RCC 7860 (cell line): ENCODE measurements at regions not wholly inside any gene's neighbourhood (a gene's known extent, or its start where the extent isn't known, plus 50 kb on each side); places are given as distances from the start of the nearest gene placed in this dataset.
"Not testable (repeated sequence)": the region's sequence is repeated elsewhere in the genome, so short reads cannot be mapped to it uniquely, and the experiment has no call there.

Experiments used
- DNase-seq: peaks from one replicate; pipeline ENCODE4 v3.0.0-alpha.2; 2015; ENCODE audit warnings: low spot score
- FAIRE-seq: peaks from 2 replicates; lab custom pipeline; 2012; peaks lifted over from hg19 to GRCh38; lab: Jason Lieb, UNC

DNA sequence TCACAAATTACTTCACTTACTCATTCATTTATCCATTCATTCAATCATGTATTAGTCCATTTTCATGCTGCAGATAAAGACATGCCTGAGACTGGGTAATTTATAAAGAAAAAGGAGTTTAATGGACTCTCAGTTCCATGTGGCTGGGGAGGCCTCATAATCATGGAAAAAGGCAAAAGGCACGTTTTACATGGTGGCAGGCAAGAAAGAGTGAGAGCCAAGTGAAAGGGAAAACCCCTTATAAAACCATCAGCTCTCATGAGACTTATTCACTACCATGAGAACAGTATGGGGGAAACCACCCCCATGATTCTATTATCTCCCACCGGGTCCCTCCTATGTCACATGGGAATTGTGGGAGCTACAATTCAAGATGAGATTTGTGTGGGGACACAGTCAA is 452.0 kb downstream of the MIAT start:
- not testable (repeated sequence) for FAIRE-seq, DNase-seq

GRCh38 chr22:27110665-27111451 is 453.5 kb downstream of the MIAT start:
- FAIRE-seq (peak; percentile 94), DNase-seq (peak; percentile 96)

- DNase-seq: peak; percentile 36
- FAIRE-seq: peak; percentile 22
Observed at GRCh38 chr22:27111796-27112672, 454.6 kb downstream of the MIAT start.

DNA sequence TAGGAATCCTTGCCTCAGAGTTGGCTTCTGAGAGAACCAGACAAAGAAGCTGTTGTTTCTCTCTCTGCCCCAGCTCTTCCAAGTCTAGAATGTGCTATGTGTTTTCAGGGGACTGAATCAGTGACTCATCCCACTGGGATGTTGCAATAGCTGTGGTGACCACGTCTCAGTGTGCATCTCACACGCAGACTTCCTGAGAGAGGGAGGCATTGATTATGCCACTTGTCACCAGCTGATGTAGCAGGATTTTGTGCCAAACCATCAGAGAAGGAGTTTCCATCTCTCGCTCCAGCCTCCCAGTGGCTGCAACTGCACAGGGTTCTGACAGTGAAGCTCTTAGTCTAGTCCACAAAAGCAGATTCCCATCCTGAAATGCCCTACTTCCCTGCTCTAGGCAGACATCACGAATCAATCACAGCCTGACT is 455.8 kb downstream of the MIAT start:
- peak; percentile 97 for FAIRE-seq
- DNase-seq: peak; percentile 99

- no peak for DNase-seq
Observed at GRCh38 chr22:27113641-27114040, 456.3 kb downstream of the MIAT start.

GRCh38 chr22:27114186-27114585 is 456.8 kb downstream of the MIAT start:
- DNase-seq (no peak), FAIRE-seq (no peak)

More at GRCh38 chr22:27113641-27114040, 456.3 kb downstream of the MIAT start:
- FAIRE-seq: no peak

GRCh38 chr22:27115410-27115809 is 458.0 kb downstream of the MIAT start:
- no peak for FAIRE-seq
- no peak for DNase-seq

DNA sequence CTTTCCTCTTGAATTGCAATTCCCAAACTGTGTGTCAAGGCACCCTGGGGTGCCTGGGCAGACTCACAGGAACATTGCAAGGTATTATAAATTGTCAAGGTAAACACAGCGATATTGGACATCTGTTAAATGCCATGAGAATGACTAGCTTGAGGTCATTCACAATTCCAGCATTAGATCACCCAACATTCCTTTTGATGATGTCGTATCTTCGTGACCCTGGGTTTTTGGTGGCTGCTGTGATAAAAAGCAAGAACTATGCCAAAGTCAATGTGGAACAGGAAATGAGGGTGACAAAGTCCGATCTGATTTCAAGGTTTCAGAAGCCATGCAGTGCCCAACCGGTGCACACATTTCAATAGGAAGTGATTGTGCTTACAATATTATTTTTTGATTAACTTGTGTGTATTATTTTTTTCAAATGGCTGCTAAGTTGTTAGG is 458.4 kb downstream of the MIAT start:
- FAIRE-seq: peak; percentile 99

DNA sequence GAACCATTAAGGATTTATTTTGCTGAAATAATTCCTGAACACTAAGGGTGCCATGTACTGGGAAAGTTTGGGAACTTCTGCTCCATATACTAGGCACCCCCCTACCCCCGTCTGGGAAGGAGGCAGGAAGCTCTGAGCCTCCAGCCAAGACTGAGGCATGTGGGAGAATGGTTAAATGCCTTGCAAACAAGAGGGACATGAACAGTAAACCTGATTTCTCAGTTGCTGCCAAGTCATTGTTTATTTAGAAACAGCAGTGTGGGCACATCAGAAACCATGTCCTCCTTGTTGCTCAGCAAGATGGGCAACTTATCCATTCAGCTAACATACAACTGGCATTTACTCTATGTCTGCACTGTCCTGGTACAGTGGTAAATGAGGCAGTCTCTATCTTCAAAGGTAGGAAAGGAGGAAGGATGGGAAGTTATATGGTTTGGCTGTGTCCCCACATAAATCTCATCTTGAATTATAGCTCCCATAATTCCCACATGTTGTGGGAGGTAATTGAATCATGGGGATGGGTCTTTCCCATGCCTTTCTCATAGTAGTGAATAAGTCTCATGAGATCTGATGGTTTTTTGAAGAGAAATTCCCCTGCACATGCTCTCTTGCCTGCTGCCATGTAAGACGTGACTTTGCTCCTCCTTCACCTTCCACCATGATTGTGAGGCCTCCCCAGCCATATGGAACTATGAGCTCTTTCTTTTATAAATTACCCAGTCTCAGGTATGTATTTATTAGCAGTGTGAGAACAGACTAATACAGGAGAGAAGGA is 459.1 kb downstream of the MIAT start:
- no peak for FAIRE-seq

More for the DNA sequence above, 458.4 kb downstream of the MIAT start:
- DNase-seq: peak; percentile 100

GRCh38 chr22:27120036-27120435 is 462.6 kb downstream of the MIAT start:
- FAIRE-seq: no peak
- no peak for DNase-seq

More for the DNA sequence above, 459.1 kb downstream of the MIAT start:
- DNase-seq: peak; percentile 62

DNA sequence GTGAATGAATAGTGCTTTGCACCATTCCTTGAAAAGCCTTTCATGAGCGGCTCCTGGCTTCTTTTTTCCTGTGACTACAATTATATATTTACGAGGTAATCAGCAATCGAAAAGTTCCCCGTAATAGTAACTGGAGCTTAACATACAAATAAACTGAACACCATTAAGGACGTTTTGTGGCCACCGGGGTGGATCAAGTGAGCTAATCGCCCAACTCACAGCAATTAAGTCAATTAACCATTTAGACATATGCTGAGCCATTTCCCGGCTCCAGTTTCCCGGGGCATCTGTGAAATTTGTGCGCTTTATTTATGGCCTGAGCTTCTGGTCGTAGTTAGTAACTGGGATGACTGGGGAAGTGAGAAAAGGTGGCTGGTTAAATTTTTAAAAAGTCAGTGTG is 465.2 kb downstream of the MIAT start:
- DNase-seq (no peak), FAIRE-seq (no peak)

- no peak for DNase-seq
- no peak for FAIRE-seq
Observed at GRCh38 chr22:27123880-27124279, 466.5 kb downstream of the MIAT start.

- no peak for FAIRE-seq
Observed at GRCh38 chr22:27124351-27124966, 467.1 kb downstream of the MIAT start.

DNA sequence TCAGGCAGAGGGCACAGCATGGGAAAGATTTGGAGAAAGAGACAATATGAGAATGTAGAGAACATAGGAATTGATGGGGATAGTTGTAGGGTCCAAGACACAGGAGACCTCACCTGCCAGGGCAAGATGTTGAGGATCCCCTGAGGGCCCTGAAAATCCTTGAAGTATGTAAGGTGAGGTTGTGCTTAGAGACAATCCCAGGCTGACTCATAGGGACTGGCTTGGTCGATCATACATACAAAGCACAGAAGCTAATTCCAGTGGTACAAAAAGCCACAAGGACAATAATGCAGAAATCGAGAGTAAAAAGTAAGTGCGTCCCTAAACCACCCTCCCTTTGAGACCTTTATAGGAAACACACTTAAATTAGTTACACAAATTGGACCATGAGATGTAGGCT is 468.2 kb downstream of the MIAT start:
- DNase-seq (peak; percentile 33), FAIRE-seq (peak; percentile 57)

More at GRCh38 chr22:27124351-27124966, 467.1 kb downstream of the MIAT start:
- no peak for DNase-seq

- FAIRE-seq (no peak), DNase-seq (no peak)
Observed at GRCh38 chr22:27127911-27128310, 470.5 kb downstream of the MIAT start.

- DNase-seq: no peak
- no peak for FAIRE-seq
Observed at GRCh38 chr22:27128461-27129085, 471.2 kb downstream of the MIAT start.

DNA sequence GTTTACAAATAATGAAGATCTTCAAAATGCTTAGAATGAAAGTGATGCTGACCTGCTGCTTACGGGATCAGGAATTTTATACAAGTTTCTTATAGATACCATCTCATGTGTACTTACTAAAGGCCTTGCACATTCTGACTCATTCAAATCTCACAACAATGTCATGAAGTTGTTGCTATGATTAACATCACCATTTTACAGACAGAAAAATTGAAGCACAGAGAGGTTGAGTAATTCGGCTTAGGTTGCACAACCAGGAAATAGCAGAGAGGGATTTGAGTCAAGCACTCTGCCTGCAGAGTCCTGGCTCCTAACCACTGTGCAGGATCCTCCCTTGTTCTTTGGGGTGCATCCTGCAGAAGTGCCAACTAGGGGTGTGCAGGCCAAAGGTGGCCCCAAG is 471.9 kb downstream of the MIAT start:
- DNase-seq: peak; percentile 79
- FAIRE-seq: peak; percentile 47

DNA sequence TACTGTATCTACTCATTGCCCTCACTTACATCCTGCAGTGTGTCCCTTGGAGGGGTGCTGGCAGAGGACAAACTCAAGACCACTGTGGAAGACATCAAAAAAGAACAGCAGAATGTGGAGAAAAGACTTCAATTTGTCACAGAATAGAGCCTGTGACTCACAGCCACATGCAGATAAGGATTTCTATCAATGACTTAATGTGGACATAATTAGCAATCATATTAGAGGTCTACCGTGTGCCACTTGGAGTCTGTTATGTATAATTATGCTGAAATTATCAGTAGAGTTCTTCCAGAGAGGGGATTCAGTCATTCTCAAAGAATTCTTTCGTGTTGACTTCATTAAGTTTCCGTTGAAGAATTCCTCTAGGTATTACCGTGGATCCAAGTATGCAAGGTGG is 473.5 kb downstream of the MIAT start:
- peak; percentile 69 for DNase-seq

GRCh38 chr22:27131346-27131745 is 474.0 kb downstream of the MIAT start:
- DNase-seq (no peak), FAIRE-seq (no peak)

More for the DNA sequence above, 473.5 kb downstream of the MIAT start:
- FAIRE-seq: no peak

- DNase-seq: no peak
- FAIRE-seq: no peak
Observed at GRCh38 chr22:27132400-27132799, 475.0 kb downstream of the MIAT start.
